Keratinocyte (primary cell): ENCODE measurements at regions not wholly inside any gene's neighbourhood (a gene's known extent, or its start where the extent isn't known, plus 50 kb on each side); places are given as distances from the start of the nearest gene placed in this dataset.

Source experiments
- DNase-seq: peaks from one replicate; pipeline ENCODE4 v3.0.0-alpha.2; 2011; ENCODE audit warnings: low read depth, missing footprints, low spot score
- FAIRE-seq: peaks from 2 replicates; lab custom pipeline; 2011; peaks lifted over from hg19 to GRCh38; lab: Jason Lieb, UNC
- H2AFZ ChIP-seq: 2 replicates; pipeline ENCODE4 v1.6.0; 2012; ENCODE audit warnings: low read length, control low read depth, inconsistent platforms; ENCODE audit not compliant: control insufficient read depth
- H3K27ac ChIP-seq: 2 replicates; pipeline ENCODE4 v1.5.1; 2011; ENCODE audit warnings: low read length; ENCODE audit not compliant: control insufficient read depth, insufficient read depth
- H3K27me3 ChIP-seq: 3 replicates; pipeline ENCODE4 v1.6.0; 2011; ENCODE audit warnings: low read length; ENCODE audit not compliant: control insufficient read depth, insufficient read depth; ENCODE audit errors: extremely low read depth
- H3K36me3 ChIP-seq, 2 experiments: 2 replicates in 1 of 2; 3 replicates in 1 of 2; pipeline ENCODE4 v1.5.1; 2011; ENCODE audit warnings: low read length in 2 of 2, mild to moderate bottlenecking in 1 of 2; ENCODE audit not compliant: control insufficient read depth in 2 of 2, insufficient read depth in 2 of 2; ENCODE audit errors: extremely low read depth in 1 of 2
- H3K4me1 ChIP-seq: 3 replicates; pipeline ENCODE4 v1.5.1; 2011; ENCODE audit warnings: low read length; ENCODE audit not compliant: control insufficient read depth, insufficient read depth; ENCODE audit errors: extremely low read depth
- H3K4me2 ChIP-seq: 3 replicates; pipeline ENCODE4 v1.6.0; 2011; ENCODE audit warnings: low read depth, low read length; ENCODE audit not compliant: control insufficient read depth, insufficient read depth; ENCODE audit errors: extremely low read depth
- H3K4me3 ChIP-seq, 3 experiments: fragments of 200-600 bp in 1 of 3; sonication (generic) in 1 of 3; 2 replicates in 2 of 3; 3 replicates in 1 of 3; pipeline ENCODE4 v1.5.1; 2011 to 2016; ENCODE audit warnings: low read length in 3 of 3, mild to moderate bottlenecking in 3 of 3, control low read depth in 2 of 3, inconsistent platforms in 1 of 3, low read depth in 1 of 3, mixed read lengths in 1 of 3, mixed run types in 1 of 3, moderate library complexity in 1 of 3; ENCODE audit not compliant: control insufficient read depth in 2 of 3, insufficient read depth in 2 of 3; ENCODE audit errors: extremely low read depth in 1 of 3
- H3K79me2 ChIP-seq: 2 replicates; pipeline ENCODE4 v1.6.0; 2012; ENCODE audit warnings: low read length; ENCODE audit not compliant: control insufficient read depth, insufficient read depth
- H3K9ac ChIP-seq: 3 replicates; pipeline ENCODE4 v1.6.0; 2011; ENCODE audit warnings: low read length; ENCODE audit not compliant: control insufficient read depth, insufficient read depth; ENCODE audit errors: extremely low read depth
- H3K9me1 ChIP-seq: 3 replicates; pipeline ENCODE4 v1.6.0; 2011; ENCODE audit warnings: low read length; ENCODE audit not compliant: control insufficient read depth, insufficient read depth; ENCODE audit errors: extremely low read depth
- H3K9me3 ChIP-seq: 2 replicates; pipeline ENCODE4 v1.5.1; 2012; ENCODE audit warnings: low read depth, low read length; ENCODE audit not compliant: control insufficient read depth
- H4K20me1 ChIP-seq: 3 replicates; pipeline ENCODE4 v1.6.0; 2011; ENCODE audit warnings: low read length; ENCODE audit not compliant: control insufficient read depth, insufficient read depth; ENCODE audit errors: extremely low read depth
- CTCF ChIP-seq, 3 experiments: IDR thresholded peaks in 1 of 3; conservative IDR thresholded peaks in 1 of 3; optimal IDR thresholded peaks in 1 of 3; 2 replicates in 2 of 3; 3 replicates in 1 of 3; pipeline versions ENCODE3 to v1.5.1; 2011; ENCODE audit warnings: low read length in 3 of 3, mild to moderate bottlenecking in 3 of 3, moderate library complexity in 2 of 3, control low read depth in 1 of 3, inconsistent platforms in 1 of 3; ENCODE audit not compliant: insufficient read depth in 2 of 3; ENCODE audit errors: extremely low read depth in 1 of 3
- EZH2 ChIP-seq: IDR thresholded peaks from one replicate; pipeline ENCODE4 v1.6.1; 2012; ENCODE audit warnings: inconsistent platforms, mild to moderate bottlenecking, low read length, moderate library complexity
- dilution Hi-C: fragments of 300-500 bp; cut with MboI; formaldehyde crosslinking; loops from one replicate; pipeline ENCODE4 v1.7.0; 2020; ENCODE audit warnings: low sequenced_read_pairs; ENCODE audit not compliant: extremely low pct_ligation_motif_present

DNA sequence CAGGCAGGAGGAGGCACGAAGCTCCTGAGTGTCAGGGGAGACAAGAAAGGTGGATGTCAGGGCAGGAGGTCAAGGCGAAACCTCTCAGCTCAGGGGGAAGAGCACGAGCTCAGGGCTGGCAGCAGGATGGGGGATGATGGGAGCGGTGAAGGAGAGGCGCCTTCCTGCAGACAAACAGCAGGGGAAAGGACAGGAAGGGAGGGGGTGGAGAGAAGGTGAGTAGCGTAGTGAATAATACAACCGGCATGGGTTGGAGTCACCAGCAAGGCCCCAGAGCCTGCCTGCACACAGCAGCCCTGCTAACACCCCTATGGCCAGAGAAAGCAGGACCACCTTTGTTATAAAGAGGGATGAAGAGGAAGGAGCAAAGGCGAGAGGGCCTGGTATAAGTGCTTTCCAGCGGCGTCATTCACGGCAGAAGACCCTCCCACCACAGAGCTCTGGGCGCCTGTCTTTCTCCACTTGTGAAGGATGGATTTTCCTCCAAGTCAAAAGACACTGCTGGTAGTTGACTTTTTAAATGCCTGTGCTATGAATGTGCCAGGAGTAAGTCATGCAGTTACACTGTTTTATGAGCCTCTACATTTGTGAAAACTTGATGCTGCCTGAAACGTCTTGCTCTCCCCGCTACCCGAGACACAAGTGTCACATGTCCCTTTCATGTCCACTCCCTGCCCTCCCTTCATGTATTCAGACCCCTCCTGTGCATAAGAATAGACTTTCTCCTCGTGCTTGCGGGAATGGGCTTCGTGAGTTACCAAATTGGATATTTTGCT is 84.8 kb upstream of the IRX1 start:
- Histone ChIP-seq H3K27ac (no peak overlapping the region), H2AFZ (no peak overlapping the region), H3K79me2 (no peaks in the 10 kb centered on the region), H3K9me1 (no peaks in the 10 kb centered on the region), H3K27me3 (no peaks in the 10 kb centered on the region), H3K9ac (no peak overlapping the region), H3K4me1 (no peaks in the 10 kb centered on the region), H3K4me3 (no peak overlapping the region), H3K9me3 (no peaks in the 10 kb centered on the region), H3K4me2 (no peak overlapping the region), H4K20me1 (no peaks in the 10 kb centered on the region), H3K36me3 (no peaks in the 10 kb centered on the region)
- TF ChIP-seq EZH2, result no peak
- no peak for TF ChIP-seq CTCF (optimal IDR thresholded peaks at IDR 0.05 in 1 of 3, IDR thresholded peaks at IDR 0.05 in 1 of 3, conservative IDR thresholded peaks at IDR 0.05 in 1 of 3; ENCODE audit: extremely low read depth in 1 of 3, insufficient read depth in 2 of 3, low read length in 3 of 3)
- no peak for FAIRE-seq
- DNase-seq, result no peak
- dilution Hi-C loops, result no loop called here

- no peaks in the 10 kb centered on the region for H3K79me2 ChIP-seq
- H3K36me3 ChIP-seq, result no peaks in the 10 kb centered on the region
- H3K9me1 ChIP-seq, result no peaks in the 10 kb centered on the region
- H3K4me1 ChIP-seq, result no peaks in the 10 kb centered on the region
- DNase-seq (no peak), FAIRE-seq (no peak)
- H2AFZ ChIP-seq, result no peak overlapping the region
- H3K27ac ChIP-seq, result no peak overlapping the region
- H3K4me3 ChIP-seq, result no peak overlapping the region
- H3K27me3 ChIP-seq, result no peaks in the 10 kb centered on the region
- no peak overlapping the region for H3K4me2 ChIP-seq
- no peaks in the 10 kb centered on the region for H3K9me3 ChIP-seq
- H4K20me1 ChIP-seq, result no peaks in the 10 kb centered on the region
- TF ChIP-seq EZH2 (no peak), CTCF (optimal IDR thresholded peaks at IDR 0.05 in 1 of 3, IDR thresholded peaks at IDR 0.05 in 1 of 3, conservative IDR thresholded peaks at IDR 0.05 in 1 of 3; ENCODE audit: extremely low read depth in 1 of 3, insufficient read depth in 2 of 3, low read length in 3 of 3) (peak in 1 of 3 experiments; percentile 45)
- dilution Hi-C loops, result no loop called here
- no peak overlapping the region for H3K9ac ChIP-seq
Observed at GRCh38 chr5:3509290-3509689, 86.3 kb upstream of the IRX1 start.
